Stimulated activated effector memory CD8-positive, alpha-beta T cell treated with anti-CD3 and anti-CD28 coated beads, Interleukin-12 subunit alpha, Interleukin-12 subunit beta, amount 100 ng/mL, for 72 hours (primary cell): ENCODE measurements at regions not wholly inside any gene's neighbourhood (a gene's known extent, or its start where the extent isn't known, plus 50 kb on each side); places are given as distances from the start of the nearest gene placed in this dataset.

Experiments
- ATAC-seq: fragments of 150-1000 bp; cut with Tn5 transposase; 2 replicates; pipeline ENCODE4 v1.10.0; 2021
- DNase-seq, 2 donors: peaks; one replicate each; pipeline ENCODE4 v3.0.0; 2021 to 2022; ENCODE audit warnings: low spot score in 2 of 2
- H3K27ac Mint-ChIP-seq: one replicate; pipeline ENCODE4 v1.8.0; 2022; ENCODE audit warnings: mild to moderate bottlenecking, mixed read lengths
- H3K36me3 Mint-ChIP-seq: one replicate; pipeline ENCODE4 v1.8.0; 2022; ENCODE audit warnings: mild to moderate bottlenecking, mixed read lengths
- H3K4me1 Mint-ChIP-seq: one replicate; pipeline ENCODE4 v1.8.0; 2022; ENCODE audit warnings: mixed read lengths
- H3K4me3 Mint-ChIP-seq: one replicate; pipeline ENCODE4 v1.8.0; 2022; ENCODE audit warnings: mild to moderate bottlenecking, mixed read lengths
- H3K9me3 Mint-ChIP-seq: one replicate; pipeline ENCODE4 v1.8.0; 2022; ENCODE audit warnings: mixed read lengths

GRCh38 chr7:132044247-132044646 lies 487.8 kb upstream of the PODXL start:
- H3K4me1 Mint-ChIP-seq: no peaks in the 10 kb centered on the region
- H3K27ac Mint-ChIP-seq: no peak overlapping the region
- H3K36me3 Mint-ChIP-seq: no peaks in the 10 kb centered on the region
- DNase-seq (no peak), ATAC-seq (no peak)
- H3K9me3 Mint-ChIP-seq: no peaks in the 10 kb centered on the region
- no peak overlapping the region for H3K4me3 Mint-ChIP-seq

- Mint-ChIP-seq H3K4me1 (no peaks in the 10 kb centered on the region), H3K27ac (no peak overlapping the region), H3K36me3 (no peaks in the 10 kb centered on the region), H3K4me3 (no peak overlapping the region), H3K9me3 (no peaks in the 10 kb centered on the region)
- no peak for DNase-seq
- no peak for ATAC-seq
These were observed 484.7 kb upstream of the PODXL start for GRCh38 chr7:132041108-132041507.

- H3K4me1 Mint-ChIP-seq: no peaks in the 10 kb centered on the region
- no peak overlapping the region for H3K4me3 Mint-ChIP-seq
- no peaks in the 10 kb centered on the region for H3K36me3 Mint-ChIP-seq
- ATAC-seq: no peak
- no peak overlapping the region for H3K27ac Mint-ChIP-seq
- DNase-seq: no peak
- H3K9me3 Mint-ChIP-seq: no peaks in the 10 kb centered on the region
These were observed 479.3 kb upstream of the PODXL start for GRCh38 chr7:132035517-132036362.

- H3K27ac Mint-ChIP-seq: no peak overlapping the region
- no peaks in the 10 kb centered on the region for H3K9me3 Mint-ChIP-seq
- no peak overlapping the region for H3K4me3 Mint-ChIP-seq
- H3K4me1 Mint-ChIP-seq: no peaks in the 10 kb centered on the region
- no peak for DNase-seq
- no peaks in the 10 kb centered on the region for H3K36me3 Mint-ChIP-seq
- no peak for ATAC-seq
These were observed 478.5 kb upstream of the PODXL start for GRCh38 chr7:132034748-132035416.

GRCh38 chr7:132030883-132031282 lies 474.5 kb upstream of the PODXL start:
- Mint-ChIP-seq H3K27ac (no peak overlapping the region), H3K9me3 (no peaks in the 10 kb centered on the region), H3K4me3 (no peak overlapping the region), H3K36me3 (no peaks in the 10 kb centered on the region), H3K4me1 (no peaks in the 10 kb centered on the region)
- DNase-seq (no peak), ATAC-seq (no peak)

GRCh38 chr7:132030086-132030568 lies 473.7 kb upstream of the PODXL start:
- Mint-ChIP-seq H3K4me3 (no peak overlapping the region), H3K9me3 (no peaks in the 10 kb centered on the region), H3K4me1 (no peaks in the 10 kb centered on the region), H3K27ac (no peak overlapping the region), H3K36me3 (no peaks in the 10 kb centered on the region)
- ATAC-seq (no peak), DNase-seq (no peak)

GRCh38 chr7:132029369-132030085 lies 473.1 kb upstream of the PODXL start:
- no peak for ATAC-seq
- no peak overlapping the region for H3K4me3 Mint-ChIP-seq
- no peaks in the 10 kb centered on the region for H3K4me1 Mint-ChIP-seq
- H3K36me3 Mint-ChIP-seq: no peaks in the 10 kb centered on the region
- H3K27ac Mint-ChIP-seq: no peak overlapping the region
- H3K9me3 Mint-ChIP-seq: no peaks in the 10 kb centered on the region
- no peak for DNase-seq

- Mint-ChIP-seq H3K4me1 (no peaks in the 10 kb centered on the region), H3K9me3 (no peaks in the 10 kb centered on the region), H3K4me3 (no peak overlapping the region), H3K36me3 (no peaks in the 10 kb centered on the region), H3K27ac (no peak overlapping the region)
- DNase-seq (no peak), ATAC-seq (no peak)
These were observed 471.9 kb upstream of the PODXL start for GRCh38 chr7:132028144-132028920.

GRCh38 chr7:132024290-132024689 lies 467.9 kb upstream of the PODXL start:
- Mint-ChIP-seq H3K9me3 (peaks cover 3% of the 10 kb centered on the region), H3K36me3 (no peaks in the 10 kb centered on the region), H3K27ac (no peak overlapping the region), H3K4me1 (no peaks in the 10 kb centered on the region), H3K4me3 (no peak overlapping the region)
- no peak for DNase-seq
- ATAC-seq: no peak

- no peak for DNase-seq
- Mint-ChIP-seq H3K36me3 (no peaks in the 10 kb centered on the region), H3K4me1 (no peaks in the 10 kb centered on the region), H3K9me3 (peaks cover 3% of the 10 kb centered on the region), H3K4me3 (no peak overlapping the region), H3K27ac (no peak overlapping the region)
- ATAC-seq: no peak
These were observed 467.0 kb upstream of the PODXL start for GRCh38 chr7:132023466-132023865.

- ATAC-seq: no peak
- Mint-ChIP-seq H3K27ac (no peak overlapping the region), H3K4me1 (no peaks in the 10 kb centered on the region), H3K9me3 (peaks cover 3% of the 10 kb centered on the region), H3K4me3 (no peak overlapping the region), H3K36me3 (no peaks in the 10 kb centered on the region)
- DNase-seq: no peak
These were observed 465.8 kb upstream of the PODXL start for GRCh38 chr7:132022188-132022587.

GRCh38 chr7:132019703-132020102 lies 463.3 kb upstream of the PODXL start:
- ATAC-seq (no peak), DNase-seq (no peak)
- H3K4me1 Mint-ChIP-seq: no peaks in the 10 kb centered on the region
- H3K27ac Mint-ChIP-seq: no peak overlapping the region
- H3K9me3 Mint-ChIP-seq: peaks cover 3% of the 10 kb centered on the region
- no peak overlapping the region for H3K4me3 Mint-ChIP-seq
- no peaks in the 10 kb centered on the region for H3K36me3 Mint-ChIP-seq

GRCh38 chr7:132009778-132010177 lies 453.4 kb upstream of the PODXL start:
- Mint-ChIP-seq H3K9me3 (peaks cover 11% of the 10 kb centered on the region), H3K4me1 (no peaks in the 10 kb centered on the region), H3K36me3 (no peaks in the 10 kb centered on the region), H3K4me3 (no peak overlapping the region), H3K27ac (no peak overlapping the region)
- ATAC-seq (no peak), DNase-seq (no peak)

- H3K27ac Mint-ChIP-seq: no peak overlapping the region
- no peaks in the 10 kb centered on the region for H3K4me1 Mint-ChIP-seq
- ATAC-seq (peak; percentile 31), DNase-seq (no peak)
- no peak overlapping the region for H3K4me3 Mint-ChIP-seq
- H3K36me3 Mint-ChIP-seq: no peaks in the 10 kb centered on the region
- peaks cover 5% of the 10 kb centered on the region for H3K9me3 Mint-ChIP-seq
These were observed 448.1 kb upstream of the PODXL start for GRCh38 chr7:132004529-132004928.
